ENCODE measurements at regions not wholly inside any gene's neighbourhood (a gene's known extent, or its start where the extent isn't known, plus 50 kb on each side); places are given as distances from the start of the nearest gene placed in this dataset.
"Not testable (repeated sequence)": the region's sequence is repeated elsewhere in the genome, so short reads cannot be mapped to it uniquely, and the experiment has no call there.

- not testable (repeated sequence) for H3K9me3 ChIP-seq, H3K27me3 ChIP-seq, H3K4me3 ChIP-seq, H3K36me3 ChIP-seq
- DNase-seq: peak; percentile 30
Measured at GRCh38 chr16:70014915-70015314, 63.8 kb downstream of the CLEC18A start.

- not testable (repeated sequence) for H3K36me3 ChIP-seq, H3K4me3 ChIP-seq, H3K9me3 ChIP-seq, DNase-seq, H3K27me3 ChIP-seq
Measured at GRCh38 chr16:70016751-70017150, 65.6 kb downstream of the CLEC18A start.

GRCh38 chr16:70018254-70018653 lies 67.1 kb downstream of the CLEC18A start:
- H3K9me3 ChIP-seq: no peaks in the 10 kb centered on the region
- no peak overlapping the region for H3K4me3 ChIP-seq
- H3K27me3 ChIP-seq: no peaks in the 10 kb centered on the region
- peak; percentile 1 for DNase-seq
- no peaks in the 10 kb centered on the region for H3K36me3 ChIP-seq

GRCh38 chr16:70023207-70023606 lies 72.1 kb downstream of the CLEC18A start:
- H3K9me3 ChIP-seq, DNase-seq, H3K27me3 ChIP-seq, H3K36me3 ChIP-seq, H3K4me3 ChIP-seq: not testable (repeated sequence)

GRCh38 chr16:70023956-70024355 lies 72.8 kb downstream of the CLEC18A start:
- H3K36me3 ChIP-seq, H3K9me3 ChIP-seq, H3K27me3 ChIP-seq, H3K4me3 ChIP-seq, DNase-seq: not testable (repeated sequence)

GRCh38 chr16:70026165-70026854 lies 75.2 kb downstream of the CLEC18A start:
- H3K9me3 ChIP-seq, H3K36me3 ChIP-seq, H3K27me3 ChIP-seq, DNase-seq, H3K4me3 ChIP-seq: not testable (repeated sequence)

- not testable (repeated sequence) for H3K36me3 ChIP-seq, H3K27me3 ChIP-seq, DNase-seq, H3K4me3 ChIP-seq, H3K9me3 ChIP-seq
Measured at GRCh38 chr16:70032906-70033305, 81.2 kb upstream of the PDPR start.

- not testable (repeated sequence) for H3K4me3 ChIP-seq, H3K36me3 ChIP-seq, H3K27me3 ChIP-seq, H3K9me3 ChIP-seq, DNase-seq
Measured at GRCh38 chr16:70037913-70038312, 76.2 kb upstream of the PDPR start.

- H3K4me3 ChIP-seq, H3K27me3 ChIP-seq, H3K9me3 ChIP-seq, DNase-seq, H3K36me3 ChIP-seq: not testable (repeated sequence)
Measured at GRCh38 chr16:70040554-70040953, 73.6 kb upstream of the PDPR start.

GRCh38 chr16:70043538-70044067 lies 70.5 kb upstream of the PDPR start:
- not testable (repeated sequence) for H3K36me3 ChIP-seq, DNase-seq, H3K9me3 ChIP-seq, H3K4me3 ChIP-seq, H3K27me3 ChIP-seq

- not testable (repeated sequence) for H3K4me3 ChIP-seq, H3K27me3 ChIP-seq, DNase-seq, H3K36me3 ChIP-seq, H3K9me3 ChIP-seq
Measured at GRCh38 chr16:70046560-70046959, 67.6 kb upstream of the PDPR start.

- DNase-seq, H3K9me3 ChIP-seq, H3K27me3 ChIP-seq, H3K4me3 ChIP-seq, H3K36me3 ChIP-seq: not testable (repeated sequence)
Measured at GRCh38 chr16:70048083-70048482, 66.0 kb upstream of the PDPR start.

- not testable (repeated sequence) for DNase-seq, H3K9me3 ChIP-seq, H3K27me3 ChIP-seq, H3K36me3 ChIP-seq, H3K4me3 ChIP-seq
Measured at GRCh38 chr16:70058056-70058455, 56.1 kb upstream of the PDPR start.

GRCh38 chr16:70059429-70059828 lies 54.7 kb upstream of the PDPR start:
- H3K9me3 ChIP-seq, H3K27me3 ChIP-seq, DNase-seq, H3K36me3 ChIP-seq, H3K4me3 ChIP-seq: not testable (repeated sequence)

- not testable (repeated sequence) for H3K9me3 ChIP-seq, H3K4me3 ChIP-seq, DNase-seq, H3K27me3 ChIP-seq, H3K36me3 ChIP-seq
Measured at GRCh38 chr16:70060521-70061027, 53.6 kb upstream of the PDPR start.

GRCh38 chr16:70061671-70062218 lies 52.4 kb upstream of the PDPR start:
- H3K27me3 ChIP-seq, H3K36me3 ChIP-seq, H3K9me3 ChIP-seq, H3K4me3 ChIP-seq, DNase-seq: not testable (repeated sequence)

- not testable (repeated sequence) for DNase-seq, H3K4me3 ChIP-seq, H3K36me3 ChIP-seq, H3K9me3 ChIP-seq, H3K27me3 ChIP-seq
Measured at GRCh38 chr16:70062947-70063346, 51.2 kb upstream of the PDPR start.

All from MG63 (cell line).